IMR-90 (cell line): ENCODE measurements at regions not wholly inside any gene's neighbourhood (a gene's known extent, or its start where the extent isn't known, plus 50 kb on each side); places are given as distances from the start of the nearest gene placed in this dataset.

Experiments used
- ATAC-seq: fragments of 200-7000 bp; cut with Tn5 transposase; 2 replicates; pipeline ENCODE4 v1.9.1; 2020; ENCODE audit warnings: low read depth, mild to moderate bottlenecking, moderate library complexity
- BruUV-seq: library from RNA; stranded (reverse); fragments of 400-500 nt; replicated peaks from 2 replicates; lab custom pipeline; 2021; lab: Mats Ljungman, UMichigan
- CTCF ChIA-PET: fragments of 300-600 bp; formaldehyde crosslinking; extraction: SDS; loops from one replicate; lab custom pipeline; 2021; ENCODE audit warnings: antibody characterized with exemption; lab: Yijun Ruan, JAX
- POLR2A ChIA-PET: fragments of 300-600 bp; sonication (Branson Sonifier 250); formaldehyde crosslinking; loops from one replicate; lab custom pipeline; 2022; ENCODE audit warnings: antibody characterized with exemption; ENCODE audit not compliant: unreplicated experiment; lab: Charles Lee
- DNase-seq: peaks from one replicate; pipeline ENCODE4 v3.0.0; 2013
- H2AFZ ChIP-seq: replicated peaks from 2 replicates; pipeline ENCODE3; 2013; ENCODE audit warnings: low read length, mild to moderate bottlenecking; ENCODE audit not compliant: poor library complexity
- H2AK5ac ChIP-seq: 2 replicates; pipeline ENCODE4 v1.6.1; 2013; ENCODE audit warnings: low read depth, low read length, inconsistent platforms
- H2AK9ac ChIP-seq: replicated peaks from 2 replicates; pipeline ENCODE3; 2013; ENCODE audit warnings: mild to moderate bottlenecking, low read depth, low read length, moderate library complexity; ENCODE audit not compliant: poor library complexity
- H2BK120ac ChIP-seq: 2 replicates; pipeline ENCODE4 v1.6.1; 2013; ENCODE audit warnings: low read depth, low read length, inconsistent platforms
- H2BK15ac ChIP-seq: 3 replicates; pipeline ENCODE4 v1.6.1; 2013; ENCODE audit warnings: low read depth, low read length, inconsistent platforms
- H2BK20ac ChIP-seq: 2 replicates; pipeline ENCODE4 v1.6.1; 2013; ENCODE audit warnings: low read depth, mild to moderate bottlenecking, inconsistent platforms, low read length, moderate library complexity
- H2BK5ac ChIP-seq: 2 replicates; pipeline ENCODE4 v1.6.1; 2013; ENCODE audit warnings: mild to moderate bottlenecking, low read depth, low read length, inconsistent platforms; ENCODE audit not compliant: poor library complexity, severe bottlenecking
- H3K14ac ChIP-seq: replicated peaks from 2 replicates; pipeline ENCODE4 v1.6.1; 2013; ENCODE audit warnings: low read depth, low read length, inconsistent platforms
- H3K18ac ChIP-seq: 2 replicates; pipeline ENCODE4 v1.6.1; 2013; ENCODE audit warnings: low read depth, low read length, control low read depth
- H3K23ac ChIP-seq: 2 replicates; pipeline ENCODE4 v1.6.1; 2013; ENCODE audit warnings: low read depth, low read length, inconsistent platforms
- H3K27ac ChIP-seq: 2 replicates; pipeline ENCODE4 v1.5.1; 2013; ENCODE audit warnings: mild to moderate bottlenecking, control low read depth, low read length; ENCODE audit not compliant: insufficient read depth
- H3K27me3 ChIP-seq: 2 replicates; pipeline ENCODE4 v1.6.1; 2013; ENCODE audit warnings: low read length; ENCODE audit not compliant: control insufficient read depth, insufficient read depth
- H3K36me3 ChIP-seq: 2 replicates; pipeline ENCODE4 v1.6.1; 2013; ENCODE audit warnings: low read length, mixed read lengths; ENCODE audit not compliant: control insufficient read depth, insufficient read depth
- H3K4ac ChIP-seq: 2 replicates; pipeline ENCODE4 v1.6.1; 2013; ENCODE audit warnings: low read depth, low read length, inconsistent platforms
- H3K4me1 ChIP-seq: 2 replicates; pipeline ENCODE4 v1.6.1; 2013; ENCODE audit warnings: low read length, mixed read lengths; ENCODE audit not compliant: control insufficient read depth, insufficient read depth
- H3K4me2 ChIP-seq: 2 replicates; pipeline ENCODE4 v1.6.1; 2013; ENCODE audit warnings: low read depth, mild to moderate bottlenecking, control low read depth, low read length, moderate library complexity
- H3K4me3 ChIP-seq: 2 replicates; pipeline ENCODE4 v1.5.1; 2013; ENCODE audit warnings: low read depth, mild to moderate bottlenecking, control low read depth, low read length, moderate library complexity; ENCODE audit not compliant: insufficient read depth
- H3K56ac ChIP-seq: 2 replicates; pipeline ENCODE4 v1.6.1; 2013; ENCODE audit warnings: low read length, inconsistent platforms; ENCODE audit not compliant: insufficient read depth; ENCODE audit errors: extremely low read depth
- H3K79me1 ChIP-seq, 2 experiments: 2 replicates each; pipeline ENCODE4 v1.6.1; 2013; ENCODE audit warnings: low read length in 2 of 2, inconsistent platforms in 1 of 2, low read depth in 1 of 2
- H3K9ac ChIP-seq: 2 replicates; pipeline ENCODE4 v1.6.1; 2013; ENCODE audit warnings: low read depth, low read length, control low read depth
- H3K9me1 ChIP-seq: 2 replicates; pipeline ENCODE4 v1.6.1; 2013; ENCODE audit warnings: low read length, inconsistent platforms; ENCODE audit not compliant: insufficient read depth
- H3K9me3 ChIP-seq: 2 replicates; pipeline ENCODE4 v1.6.1; 2013; ENCODE audit warnings: low read length; ENCODE audit not compliant: control insufficient read depth, insufficient read depth
- H4K20me1 ChIP-seq: 2 replicates; pipeline ENCODE4 v1.6.1; 2013; ENCODE audit warnings: low read length, inconsistent platforms; ENCODE audit not compliant: insufficient read depth
- H4K5ac ChIP-seq: 2 replicates; pipeline ENCODE4 v1.6.1; 2013; ENCODE audit warnings: mild to moderate bottlenecking, low read depth, low read length, control low read depth
- H4K8ac ChIP-seq, 2 experiments: 2 replicates each; pipeline ENCODE4 v1.6.1; 2013; ENCODE audit warnings: low read depth in 2 of 2, low read length in 2 of 2, control low read depth in 1 of 2, inconsistent platforms in 1 of 2
- H4K91ac ChIP-seq: 2 replicates; pipeline ENCODE4 v1.6.1; 2013; ENCODE audit warnings: low read depth, low read length, inconsistent platforms; ENCODE audit not compliant: insufficient read depth
- RAD21 ChIP-seq: IDR thresholded peaks from 2 replicates; pipeline ENCODE4 v1.6.1; 2012; ENCODE audit warnings: low read length, improper control_type of control experiment
- SMC3 ChIP-seq: fragments of 150-350 bp; IDR thresholded peaks from 2 replicates; pipeline ENCODE4 v1.6.1; 2016; ENCODE audit warnings: low read depth, mild to moderate bottlenecking, antibody characterized with exemption, low read length, moderate library complexity
- WGBS, 2 experiments: methylation state at CpG; one replicate each; pipeline versions ENCODE4 v1.1.5 to v1.1.7; 2013; ENCODE audit warnings: missing lambda C conversion rate in 2 of 2; ENCODE audit not compliant: insufficient read length in 1 of 2; ENCODE audit errors: extremely low coverage in 2 of 2; 5-methylcytosine and 5-hydroxymethylcytosine counted together
- dilution Hi-C: fragments of 300-500 bp; cut with HindIII; formaldehyde crosslinking; loops from one replicate; pipeline ENCODE4 v1.14.3; 2018; ENCODE audit warnings: low sequenced_read_pairs; ENCODE audit not compliant: unreplicated experiment
- in situ Hi-C: fragments of 300-500 bp; cut with MboI; formaldehyde crosslinking; loops from 3 replicates; pipeline ENCODE4 v1.14.3; 2019; ENCODE audit warnings: low sequenced_read_pairs, inconsistent platforms, mixed read lengths
- intact Hi-C: fragments of 100-400 bp; cut with micrococcal nuclease; formaldehyde crosslinking; loops from 2 replicates; pipeline ENCODE4 v1.10.0; 2022

GRCh38 chr1:196142111-196142640, 466.1 kb downstream of the KCNT2 start:
- DNase-seq (no peak), ATAC-seq (no peak)
- Histone ChIP-seq H2BK5ac (no peak overlapping the region), H3K36me3 (no peaks in the 10 kb centered on the region), H3K23ac (no peak overlapping the region), H2AK9ac (no peak overlapping the region), H4K20me1 (no peaks in the 10 kb centered on the region), H3K4ac (no peak overlapping the region), H3K4me3 (no peak overlapping the region), H3K4me2 (no peak overlapping the region), H3K9ac (no peak overlapping the region), H3K14ac (no peak overlapping the region), H2AK5ac (no peak overlapping the region), H4K91ac (no peak overlapping the region), H2BK120ac (no peak overlapping the region), H3K4me1 (no peaks in the 10 kb centered on the region), H2BK15ac (no peak overlapping the region), H3K79me1 (no peaks in the 10 kb centered on the region), H3K27me3 (no peaks in the 10 kb centered on the region), H3K56ac (no peak overlapping the region), H4K8ac (no peak overlapping the region), H3K9me1 (no peaks in the 10 kb centered on the region), H2BK20ac (no peak overlapping the region), H4K5ac (no peak overlapping the region), H3K9me3 (no peaks in the 10 kb centered on the region), H3K27ac (no peak overlapping the region), H2AFZ (no peak overlapping the region), H3K18ac (no peak overlapping the region)
- CTCF ChIA-PET, result no interaction called here
- BruUV-seq, result no TSS peak
- POLR2A ChIA-PET, result no interaction called here
- in situ Hi-C loops, result loop anchor here (10.0 kb wide), 1 partner anchor 523 kb away; no protein-coding TSS in a partner anchor
- TF ChIP-seq RAD21, result no peak
- TF ChIP-seq SMC3, result no peak
- 100% methylated on average over 1 of the region's 2 CpGs; no CpG with 5 or more reads in 1 of the 2 experiments for WGBS, 2 experiments
- intact Hi-C loops, result no loop called here
- dilution Hi-C loops, result no loop called here
